H1 (cell line): ENCODE measurements at regions not wholly inside any gene's neighbourhood (a gene's known extent, or its start where the extent isn't known, plus 50 kb on each side); places are given as distances from the start of the nearest gene placed in this dataset.

Experiments
- CTCF ChIA-PET: fragments of 300-600 bp; sonication (Branson Sonifier 250); formaldehyde crosslinking; loops from one replicate; lab custom pipeline; 2021; ENCODE audit not compliant: partially characterized antibody; lab: Charles Lee
- POLR2A ChIA-PET: fragments of 300-600 bp; sonication (Branson Sonifier 250); formaldehyde crosslinking; loops from one replicate; lab custom pipeline; 2021; ENCODE audit warnings: inconsistent platforms; ENCODE audit not compliant: partially characterized antibody; lab: Charles Lee
- DNase-seq, 2 experiments: peaks; one replicate each; pipeline versions ENCODE4 v3.0.0 to v3.0.0-alpha.2; 2010 to 2022; ENCODE audit warnings: low spot score in 2 of 2, low read depth in 1 of 2, mixed read lengths in 1 of 2
- FAIRE-seq: peaks from 2 replicates; lab custom pipeline; 2011; peaks lifted over from hg19 to GRCh38; lab: Jason Lieb, UNC
- H2AFZ ChIP-seq: 2 replicates; pipeline ENCODE4 v1.8.1; 2012; ENCODE audit warnings: low read length, inconsistent platforms
- H2AK5ac ChIP-seq: 2 replicates; pipeline ENCODE4 v1.6.1; 2013; ENCODE audit warnings: low read depth, low read length
- H2BK120ac ChIP-seq: replicated peaks from 2 replicates; pipeline ENCODE3; 2013; ENCODE audit warnings: low read depth, low read length, inconsistent platforms
- H2BK12ac ChIP-seq: 2 replicates; pipeline ENCODE4 v1.6.1; 2013; ENCODE audit warnings: low read depth, low read length
- H2BK15ac ChIP-seq: 2 replicates; pipeline ENCODE4 v1.6.1; 2013; ENCODE audit warnings: low read length
- H2BK20ac ChIP-seq: 2 replicates; pipeline ENCODE4 v1.6.1; 2013; ENCODE audit warnings: low read length
- H2BK5ac ChIP-seq: 2 replicates; pipeline ENCODE4 v1.6.1; 2013; ENCODE audit warnings: low read depth, low read length
- H3K14ac ChIP-seq: 2 replicates; pipeline ENCODE4 v1.6.1; 2013; ENCODE audit warnings: inconsistent platforms; ENCODE audit not compliant: insufficient read length
- H3K18ac ChIP-seq: 2 replicates; pipeline ENCODE4 v1.6.1; 2013; ENCODE audit warnings: low read length; ENCODE audit errors: extremely low read depth
- H3K23ac ChIP-seq: 2 replicates; pipeline ENCODE4 v1.6.1; 2013; ENCODE audit warnings: inconsistent platforms; ENCODE audit not compliant: insufficient read length
- H3K23me2 ChIP-seq: 2 replicates; pipeline ENCODE4 v1.6.1; 2013; ENCODE audit warnings: low read depth, low read length
- H3K27ac ChIP-seq: 2 replicates; pipeline ENCODE4 v1.6.1; 2011; ENCODE audit warnings: low read depth, low read length, inconsistent platforms
- H3K27me3 ChIP-seq, 4 experiments: replicated peaks in 1 of 4; 1 replicate in 1 of 4; 2 replicates in 3 of 4; pipeline versions ENCODE4 v1.6.1 to v1.8.1; 2011 to 2013; ENCODE audit warnings: low read length in 3 of 4, mild to moderate bottlenecking in 3 of 4, inconsistent platforms in 2 of 4, mixed read lengths in 2 of 4, moderate library complexity in 1 of 4; ENCODE audit not compliant: control insufficient read depth in 3 of 4, insufficient read depth in 3 of 4; ENCODE audit errors: extremely low read depth in 1 of 4
- H3K36me3 ChIP-seq, 4 experiments: 2 replicates each; pipeline versions ENCODE4 v1.6.1 to v1.8.1; 2011 to 2013; ENCODE audit warnings: mild to moderate bottlenecking in 4 of 4, low read length in 3 of 4, moderate library complexity in 2 of 4, control low read depth in 1 of 4, inconsistent platforms in 1 of 4; ENCODE audit not compliant: insufficient read depth in 4 of 4, control insufficient read depth in 2 of 4
- H3K4ac ChIP-seq: replicated peaks from 2 replicates; pipeline ENCODE3; 2013; ENCODE audit warnings: low read length, low read depth, mixed read lengths, inconsistent platforms; ENCODE audit not compliant: insufficient read length
- H3K4me1 ChIP-seq, 4 experiments: replicated peaks in 1 of 4; 1 replicate in 1 of 4; 2 replicates in 3 of 4; pipeline versions ENCODE4 v1.6.1 to v1.8.1; 2011 to 2013; ENCODE audit warnings: low read length in 3 of 4, inconsistent platforms in 2 of 4, mixed read lengths in 1 of 4; ENCODE audit not compliant: insufficient read depth in 4 of 4, control insufficient read depth in 3 of 4
- H3K4me2 ChIP-seq, 2 experiments: 2 replicates each; pipeline versions ENCODE4 v1.6.1 to v1.8.1; 2011 to 2013; ENCODE audit warnings: low read depth in 2 of 2, low read length in 2 of 2, control low read depth in 1 of 2, inconsistent platforms in 1 of 2, mild to moderate bottlenecking in 1 of 2; ENCODE audit not compliant: insufficient read depth in 1 of 2
- H3K4me3 ChIP-seq, 4 experiments: fragments of 200-600, 300-600 bp in 1 of 4; sonication (generic), shearing (Covaris generic), sonication (Bioruptor Twin) in 1 of 4; 2 replicates each; pipeline versions ENCODE4 v1.5.1 to v1.8.1; 2011 to 2016; ENCODE audit warnings: low read length in 4 of 4, low read depth in 3 of 4, control low read depth in 2 of 4, inconsistent platforms in 2 of 4, mild to moderate bottlenecking in 2 of 4, mixed read lengths in 1 of 4, moderate library complexity in 1 of 4; ENCODE audit not compliant: insufficient read depth in 2 of 4; ENCODE audit errors: extremely low read depth in 1 of 4
- H3K56ac ChIP-seq: replicated peaks from 2 replicates; pipeline ENCODE3; 2013; ENCODE audit warnings: low read depth, mild to moderate bottlenecking, mixed read lengths, low read length, inconsistent platforms; ENCODE audit not compliant: insufficient read length
- H3K79me1 ChIP-seq: 2 replicates; pipeline ENCODE4 v1.6.1; 2013; ENCODE audit warnings: low read depth, low read length, control low read depth
- H3K79me2 ChIP-seq, 2 experiments: 2 replicates each; pipeline versions ENCODE4 v1.6.1 to v1.8.1; 2012 to 2013; ENCODE audit warnings: low read length in 2 of 2, mild to moderate bottlenecking in 2 of 2, inconsistent platforms in 1 of 2; ENCODE audit not compliant: insufficient read depth in 2 of 2, control insufficient read depth in 1 of 2
- H3K9ac ChIP-seq, 4 experiments: replicated peaks in 1 of 4; 1 replicate in 1 of 4; 2 replicates in 3 of 4; pipeline versions ENCODE4 v1.6.1 to v1.8.1; 2011 to 2013; ENCODE audit warnings: low read depth in 3 of 4, low read length in 3 of 4, control low read depth in 2 of 4, mild to moderate bottlenecking in 2 of 4, moderate library complexity in 2 of 4, inconsistent platforms in 1 of 4; ENCODE audit errors: extremely low read depth in 1 of 4
- H3K9me3 ChIP-seq, 2 experiments: 2 replicates each; pipeline versions ENCODE4 v1.6.1 to v1.8.1; 2012 to 2013; ENCODE audit warnings: mild to moderate bottlenecking in 2 of 2, moderate library complexity in 2 of 2, control low read depth in 1 of 2, inconsistent platforms in 1 of 2, low read depth in 1 of 2, low read length in 1 of 2, mixed read lengths in 1 of 2; ENCODE audit not compliant: insufficient read depth in 2 of 2
- H4K20me1 ChIP-seq, 2 experiments: replicated peaks in 1 of 2; 2 replicates each; pipeline versions ENCODE3 to v1.8.1; 2011 to 2013; ENCODE audit warnings: inconsistent platforms in 2 of 2, low read length in 2 of 2, mild to moderate bottlenecking in 1 of 2; ENCODE audit not compliant: insufficient read depth in 2 of 2, control insufficient read depth in 1 of 2
- H4K5ac ChIP-seq: 2 replicates; pipeline ENCODE4 v1.6.1; 2013; ENCODE audit warnings: low read length, low read depth, mixed read lengths, inconsistent platforms; ENCODE audit not compliant: insufficient read length
- H4K8ac ChIP-seq: 2 replicates; pipeline ENCODE4 v1.8.0; 2013; ENCODE audit warnings: mild to moderate bottlenecking, moderate library complexity, low read length, inconsistent platforms; ENCODE audit not compliant: insufficient read depth; ENCODE audit errors: extremely low read depth
- H4K91ac ChIP-seq: replicated peaks from 2 replicates; pipeline ENCODE3; 2013; ENCODE audit warnings: low read length, mixed read lengths, inconsistent platforms; ENCODE audit not compliant: insufficient read length
- ATF2 ChIP-seq: IDR thresholded peaks from 2 replicates; pipeline ENCODE4 v1.6.1; 2012; ENCODE audit warnings: low read length, inconsistent platforms
- EGR1 ChIP-seq: IDR thresholded peaks from 2 replicates; pipeline ENCODE4 v1.6.1; 2011; ENCODE audit warnings: low read depth, low read length, borderline replicate concordance
- KDM4A ChIP-seq: IDR thresholded peaks from one replicate; pipeline ENCODE4 v1.7.1; 2012; ENCODE audit warnings: low read depth, mild to moderate bottlenecking, moderate library complexity, low read length, inconsistent platforms; ENCODE audit not compliant: severe bottlenecking
- POU5F1 ChIP-seq: IDR thresholded peaks from 2 replicates; pipeline ENCODE4 v1.6.1; 2011; ENCODE audit warnings: low read depth, mild to moderate bottlenecking, low read length, moderate library complexity
- RFX5 ChIP-seq: IDR thresholded peaks from 2 replicates; pipeline ENCODE4 v1.6.1; 2011; ENCODE audit warnings: low read depth, low read length, improper control_type of control experiment, borderline replicate concordance
- SIN3A ChIP-seq, 2 experiments: IDR thresholded peaks in 1 of 2; conservative IDR thresholded peaks in 1 of 2; 2 replicates each; pipeline ENCODE4 v1.6.1; 2011 to 2012; ENCODE audit warnings: low read length in 2 of 2, improper control_type of control experiment in 1 of 2, low read depth in 1 of 2, mild to moderate bottlenecking in 1 of 2
- USF2 ChIP-seq: IDR thresholded peaks from 2 replicates; pipeline ENCODE4 v1.6.1; 2011; ENCODE audit warnings: low read length, improper control_type of control experiment
- WGBS, 2 experiments: shearing (Covaris generic) in 1 of 2; methylation state at CpG; one replicate each; pipeline versions ENCODE4 v1.1.6 to v1.1.7; 2013 to 2015; ENCODE audit warnings: low lambda C conversion rate in 2 of 2, mixed read lengths in 2 of 2, inconsistent platforms in 1 of 2, low coverage in 1 of 2, missing lambda C conversion rate in 1 of 2; ENCODE audit not compliant: insufficient replicate concordance in 2 of 2, insufficient coverage in 1 of 2, insufficient read length in 1 of 2; ENCODE audit errors: extremely low coverage in 1 of 2, missing lambda C conversion rate in 1 of 2; 5-methylcytosine and 5-hydroxymethylcytosine counted together

GRCh38 chr18:73887801-73888200 lies 259.8 kb downstream of the FBXO15 start:
- 94% methylated on average over 3 of the region's 3 CpGs; no CpG with 5 or more reads in 1 of the 2 experiments for WGBS, 2 experiments
- POLR2A ChIA-PET, result no interaction called here
- no peaks in the 10 kb centered on the region for H4K20me1 ChIP-seq
- TF ChIP-seq USF2 (no peak), RFX5 (no peak), EGR1 (no peak), ATF2 (no peak), KDM4A (no peak), POU5F1 (no peak), SIN3A (conservative IDR thresholded peaks at IDR 0.05 in 1 of 2, IDR thresholded peaks at IDR 0.05 in 1 of 2; ENCODE audit: low read depth in 1 of 2, low read length in 2 of 2) (no peak)

More at GRCh38 chr18:73887801-73888200, 259.8 kb downstream of the FBXO15 start:
- H3K9ac ChIP-seq, result no peak overlapping the region
- no peak overlapping the region for H3K4me3 ChIP-seq
- H2BK15ac ChIP-seq, result no peak overlapping the region
- no peaks in the 10 kb centered on the region for H3K23me2 ChIP-seq
- no peak overlapping the region for H2AFZ ChIP-seq
- H3K27me3 ChIP-seq, result no peaks in the 10 kb centered on the region
- H4K5ac ChIP-seq, result no peak overlapping the region
- H2BK120ac ChIP-seq, result no peak overlapping the region
- H4K91ac ChIP-seq, result no peak overlapping the region
- H3K27ac ChIP-seq, result no peak overlapping the region
- H3K9me3 ChIP-seq, result no peaks in the 10 kb centered on the region
- no peak overlapping the region for H3K56ac ChIP-seq
- no peak overlapping the region for H3K23ac ChIP-seq
- H3K4me1 ChIP-seq, result peaks cover 0 to 18% (median 8%) of the 10 kb centered on the region in 4 experiments; a peak in 4 of 7 replicates
- H3K4ac ChIP-seq, result no peak overlapping the region
- no peaks in the 10 kb centered on the region for H3K36me3 ChIP-seq
- no peak overlapping the region for H2AK5ac ChIP-seq
- no peak overlapping the region for H2BK20ac ChIP-seq
- no peak overlapping the region for H4K8ac ChIP-seq
- H2BK5ac ChIP-seq, result peak overlapping the region; percentile 53; the same call in 1 of the 2 replicates
- CTCF ChIA-PET, result interaction anchor here (0.9 to 2.4 kb wide), 2 partner anchors 9 to 42 kb away, joined by 3 to 11 read pairs; no protein-coding TSS in a partner anchor
- DNase-seq (no peak), FAIRE-seq (no peak)
- H3K4me2 ChIP-seq, result no peak overlapping the region
- no peaks in the 10 kb centered on the region for H3K79me2 ChIP-seq
- H3K18ac ChIP-seq, result no peak overlapping the region
- no peak overlapping the region for H3K14ac ChIP-seq
- no peaks in the 10 kb centered on the region for H3K79me1 ChIP-seq
- H2BK12ac ChIP-seq, result no peak overlapping the region
